ENCODE measurements at regions not wholly inside any gene's neighbourhood (a gene's known extent, or its start where the extent isn't known, plus 50 kb on each side); places are given as distances from the start of the nearest gene placed in this dataset.

DNA sequence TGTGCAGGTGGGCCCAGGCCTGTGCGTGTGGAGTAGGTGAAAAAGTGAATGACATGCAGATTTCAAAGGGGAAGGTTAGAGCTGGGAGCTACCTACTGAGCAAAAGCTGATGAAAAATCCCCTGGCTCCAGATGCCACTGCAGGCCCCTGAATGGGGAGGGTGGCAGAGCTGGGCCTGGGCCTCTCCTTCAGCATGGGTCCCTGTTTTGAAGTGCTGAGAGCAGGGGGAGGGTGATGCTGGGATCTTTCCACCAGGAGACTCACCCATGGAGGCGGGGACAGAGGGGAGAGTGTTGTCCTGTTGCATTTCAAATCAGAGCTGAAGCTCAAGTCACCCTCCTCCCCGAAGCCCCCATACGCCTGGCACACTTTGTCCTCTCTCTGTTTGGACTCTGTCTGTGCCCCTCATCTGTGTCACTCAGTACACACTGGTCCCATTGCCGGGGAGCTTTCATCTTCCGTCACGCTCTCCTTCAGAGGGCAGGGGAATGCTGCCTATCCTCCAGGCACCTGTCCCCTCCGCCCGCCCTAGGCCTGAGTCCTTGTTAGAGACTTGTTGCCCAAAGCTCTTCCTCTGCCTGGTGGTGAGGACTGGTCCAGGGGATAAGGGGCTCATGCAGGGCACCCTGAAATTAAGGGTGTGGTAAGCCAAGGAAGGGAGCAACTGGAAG, 206.6 kb downstream of the HAUS1 start:
- no peak for TF ChIP-seq POLR2A (IDR thresholded peaks at IDR 0.05; ENCODE audit: low read length)
- no peak for TF ChIP-seq GATA1 (IDR thresholded peaks at IDR 0.05; ENCODE audit: low read depth, low read length)

Data from erythroblast (primary cell).